NCI-H2227 treated with DMSO at 0.1 percent for 48 hours (cell line): ENCODE measurements at regions not wholly inside any gene's neighbourhood (a gene's known extent, or its start where the extent isn't known, plus 50 kb on each side); places are given as distances from the start of the nearest gene placed in this dataset.
"Not testable (repeated sequence)": the region's sequence is repeated elsewhere in the genome, so short reads cannot be mapped to it uniquely, and the experiment has no call there.

Experiments used
- DNase-seq: peaks from one replicate; lab custom pipeline; 2025; lab: John Stamatoyannopoulos, UW

DNA sequence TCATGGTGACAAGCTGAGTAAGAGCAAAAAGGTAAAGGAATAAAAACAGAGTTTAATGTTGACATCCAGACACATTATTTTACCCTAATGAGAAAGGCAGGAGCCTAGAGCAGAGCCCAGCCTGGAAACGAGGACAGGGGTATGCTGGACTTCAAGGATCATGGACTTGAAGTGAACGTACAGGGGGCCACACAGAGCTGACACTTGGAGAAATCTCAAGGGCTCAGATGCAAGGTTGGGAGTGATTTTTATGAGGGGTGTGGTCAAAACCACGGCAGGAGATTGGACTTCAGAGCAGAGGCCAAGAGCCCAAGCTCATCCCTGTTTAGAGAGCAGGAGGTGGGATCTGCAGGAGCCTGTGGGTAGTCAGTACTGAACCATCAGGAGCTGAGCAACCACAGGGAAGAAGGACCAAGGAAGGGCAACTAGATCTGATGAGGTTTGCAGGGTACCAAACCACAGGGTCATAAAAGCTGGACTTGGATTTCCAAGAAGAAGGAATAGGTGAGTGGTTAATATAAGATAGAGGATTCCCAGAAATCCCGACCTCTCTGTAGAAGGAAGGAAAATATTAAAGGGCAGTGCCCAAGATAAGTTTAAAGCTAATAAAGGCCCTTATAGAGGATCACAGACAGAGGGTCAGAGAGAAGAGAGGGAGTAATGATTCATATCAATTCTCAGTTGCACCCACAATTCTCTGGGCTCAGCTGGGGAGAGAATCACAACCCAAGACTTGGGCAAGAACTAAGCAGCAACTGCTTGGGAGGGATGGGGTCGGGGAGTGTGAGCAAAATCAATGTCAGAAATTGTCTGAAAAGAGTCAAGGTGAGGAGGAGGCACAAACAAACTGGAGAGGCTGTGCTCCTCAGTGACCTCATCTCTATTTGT, 331.7 kb downstream of the SOX9 start:
- no peak for DNase-seq

- DNase-seq = no peak
These were observed 333.5 kb downstream of the SOX9 start for GRCh38 chr17:72454342-72454741.

- DNase-seq = no peak
These were observed 334.7 kb downstream of the SOX9 start for GRCh38 chr17:72455562-72455961.

GRCh38 chr17:72456075-72456474, 335.3 kb downstream of the SOX9 start:
- peak; percentile 5 for DNase-seq

DNA sequence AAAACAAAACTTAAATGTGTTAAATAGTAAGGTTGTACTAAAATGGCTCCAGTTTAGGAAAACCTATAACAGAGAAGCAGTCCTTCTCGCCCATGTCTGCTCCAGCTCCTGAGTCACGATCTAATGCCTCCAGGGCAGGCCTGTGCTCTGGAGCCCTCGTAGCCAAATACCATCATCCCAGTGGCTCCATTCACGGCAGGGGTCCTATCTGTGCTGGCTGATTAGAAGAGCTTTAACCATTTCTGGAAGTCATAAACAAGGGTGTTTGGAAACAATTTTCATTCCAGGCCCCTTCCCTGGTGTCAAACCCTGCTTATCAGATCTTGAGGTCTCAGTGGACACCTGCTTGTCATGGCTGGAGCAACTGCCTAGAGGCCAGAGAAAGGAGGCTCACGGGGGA, 336.9 kb downstream of the SOX9 start:
- no peak for DNase-seq

DNA sequence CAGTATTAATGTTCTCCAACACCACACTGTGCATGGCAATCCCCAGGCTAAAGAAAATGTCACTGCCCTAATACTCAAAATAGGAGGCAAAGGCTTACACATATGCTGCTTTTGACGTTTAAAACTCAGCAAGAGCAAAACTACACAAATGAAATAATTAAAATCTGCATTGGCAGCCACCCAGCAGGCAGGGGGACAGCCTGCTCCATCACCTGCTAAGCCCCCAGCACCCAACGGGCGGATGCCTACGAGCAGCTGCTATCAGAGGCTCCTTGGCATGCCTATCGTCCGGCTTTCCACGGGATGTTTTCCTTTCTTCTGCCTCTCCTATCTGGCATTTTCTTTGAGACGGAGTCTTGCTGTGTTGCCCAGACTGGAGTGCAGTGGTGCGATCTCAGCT, 337.5 kb downstream of the SOX9 start:
- no peak for DNase-seq

DNA sequence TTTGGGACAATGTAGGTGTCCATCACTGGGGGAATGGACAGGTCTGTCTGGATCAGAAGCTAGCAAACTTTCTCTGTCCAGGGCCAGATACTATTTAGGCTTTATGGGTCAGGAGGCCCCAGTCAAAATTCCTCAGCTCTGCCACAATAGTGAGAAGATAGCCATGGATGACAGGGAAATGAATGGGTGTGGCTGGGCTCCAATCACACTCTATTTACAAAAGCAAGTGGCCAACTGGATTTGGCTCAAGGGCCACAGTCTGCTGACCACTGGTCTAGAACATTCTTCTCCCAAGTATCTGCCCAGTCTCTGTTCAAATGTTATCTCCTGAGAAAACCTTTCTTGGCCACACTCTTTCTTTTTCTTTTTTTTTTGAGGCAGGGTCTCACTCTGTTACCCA, 339.9 kb downstream of the SOX9 start:
- DNase-seq = no peak

DNA sequence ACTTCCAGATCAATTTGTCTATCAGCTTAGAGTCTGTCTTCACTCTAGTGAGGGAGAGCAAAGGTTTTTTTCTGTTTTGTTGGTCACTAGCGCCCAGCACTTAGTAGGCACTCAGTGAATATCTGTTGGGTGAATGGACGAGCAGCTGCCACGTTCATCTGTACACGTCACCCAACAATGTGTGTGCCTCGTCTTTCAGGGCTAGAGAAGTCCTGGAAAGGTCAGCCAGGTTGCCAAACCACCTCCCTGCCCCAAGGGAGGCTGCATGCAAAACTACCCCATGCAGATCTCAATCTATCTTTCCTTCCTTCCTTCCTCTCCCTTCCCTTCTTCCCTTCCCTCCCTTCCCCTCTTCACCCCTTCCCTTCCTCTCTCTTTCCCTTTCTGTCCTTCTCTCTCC, 340.9 kb downstream of the SOX9 start:
- DNase-seq = no peak

DNA sequence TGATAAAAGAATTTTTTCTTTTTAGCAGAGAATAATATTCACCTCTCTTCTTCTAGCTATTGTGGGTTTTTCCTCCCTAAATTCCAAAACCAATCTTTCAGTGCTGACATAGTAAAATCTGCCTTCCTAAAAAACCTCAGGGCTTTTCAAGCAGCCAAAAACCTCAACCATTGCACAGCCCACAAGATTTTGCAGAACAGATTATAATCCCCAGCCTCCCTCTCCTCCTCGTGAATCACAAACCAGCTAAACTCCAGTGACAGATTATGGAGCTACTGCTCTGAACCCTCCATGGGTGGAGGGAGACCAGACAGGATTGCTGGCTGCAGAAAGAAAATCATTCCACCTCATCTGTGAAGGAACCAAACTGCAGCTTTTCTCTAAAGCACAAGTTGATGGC, 341.6 kb downstream of the SOX9 start:
- no peak for DNase-seq

DNA sequence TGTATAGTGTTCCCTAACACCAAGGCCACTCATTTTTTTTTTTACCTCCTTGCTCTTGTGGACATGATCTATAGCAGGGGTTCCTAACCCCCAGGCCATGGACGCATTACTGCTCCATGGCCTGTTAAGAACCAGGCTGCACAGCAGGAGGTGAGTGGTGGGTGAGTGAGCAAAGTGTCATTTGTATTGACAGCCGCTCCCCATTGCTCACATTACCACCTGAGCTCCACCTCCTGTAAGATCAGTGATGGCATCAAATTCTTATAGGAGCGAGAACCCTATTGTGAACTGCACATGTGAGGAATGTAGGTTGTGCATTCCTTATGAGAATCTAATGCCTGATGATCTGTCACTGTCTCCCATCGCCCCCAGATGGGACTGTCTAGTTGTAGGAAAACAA, 342.0 kb downstream of the SOX9 start:
- no peak for DNase-seq

DNA sequence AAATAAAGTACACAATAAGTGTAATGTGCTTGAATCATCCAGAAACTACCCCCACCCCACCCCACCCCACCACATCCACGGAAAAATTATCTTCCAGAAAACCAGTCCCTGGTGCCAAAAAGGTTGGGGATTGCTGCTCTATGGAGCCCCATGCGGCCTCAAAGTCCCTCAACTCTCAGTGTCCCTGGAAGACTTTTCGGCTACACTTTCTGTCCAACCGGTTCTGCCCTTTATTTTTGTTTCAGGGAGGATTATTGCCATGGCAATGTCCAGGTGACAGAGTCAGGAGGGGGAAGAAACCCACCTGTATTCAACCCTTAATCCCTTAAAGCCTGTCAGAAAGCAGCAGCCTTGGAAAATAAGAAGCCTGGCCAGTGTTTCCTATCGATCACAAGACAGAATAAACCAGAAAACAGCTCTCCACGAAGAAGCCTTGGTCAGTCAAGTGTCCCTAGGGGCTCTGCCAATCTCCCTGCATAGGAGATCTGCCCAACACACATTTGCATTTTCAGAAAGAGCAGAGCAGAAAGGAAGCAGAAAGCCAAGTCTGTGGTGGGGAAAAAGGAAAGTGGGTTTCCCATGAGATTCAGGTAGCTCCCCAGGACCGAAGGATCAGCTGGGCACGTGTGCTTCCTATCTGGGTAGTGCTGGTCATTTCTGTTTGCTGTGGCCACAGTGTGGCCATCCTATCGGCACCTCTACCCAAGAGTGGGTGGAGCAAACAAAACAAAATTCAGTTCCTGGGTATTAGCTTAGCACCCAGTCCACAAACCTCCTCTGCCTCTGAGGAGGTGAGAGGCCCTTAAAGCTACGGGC, 342.7 kb downstream of the SOX9 start:
- DNase-seq = no peak

DNA sequence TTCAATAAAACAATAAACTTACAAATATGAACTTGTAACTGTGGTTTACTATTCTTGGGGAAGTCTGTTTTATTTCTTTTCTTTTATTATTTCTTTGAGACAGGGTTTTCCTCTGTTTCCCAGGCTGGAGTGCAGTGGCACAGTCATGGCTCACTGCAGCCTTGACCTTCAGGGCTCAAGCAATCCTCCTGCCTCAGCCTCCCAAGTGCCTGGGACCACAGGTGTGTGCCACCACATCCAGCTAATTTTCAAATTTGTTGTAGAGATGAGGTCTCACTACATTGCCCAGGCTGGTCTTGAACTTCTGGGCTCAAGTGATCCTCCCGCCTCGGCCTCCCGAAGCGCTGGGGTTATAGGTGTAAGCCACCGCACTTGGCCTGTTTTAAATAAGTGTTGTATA, 343.4 kb downstream of the SOX9 start:
- DNase-seq = not testable (repeated sequence)

- no peak for DNase-seq
These were observed 344.6 kb downstream of the SOX9 start for GRCh38 chr17:72465191-72466024.

- DNase-seq = no peak
These were observed 345.4 kb downstream of the SOX9 start for GRCh38 chr17:72466199-72466598.

DNA sequence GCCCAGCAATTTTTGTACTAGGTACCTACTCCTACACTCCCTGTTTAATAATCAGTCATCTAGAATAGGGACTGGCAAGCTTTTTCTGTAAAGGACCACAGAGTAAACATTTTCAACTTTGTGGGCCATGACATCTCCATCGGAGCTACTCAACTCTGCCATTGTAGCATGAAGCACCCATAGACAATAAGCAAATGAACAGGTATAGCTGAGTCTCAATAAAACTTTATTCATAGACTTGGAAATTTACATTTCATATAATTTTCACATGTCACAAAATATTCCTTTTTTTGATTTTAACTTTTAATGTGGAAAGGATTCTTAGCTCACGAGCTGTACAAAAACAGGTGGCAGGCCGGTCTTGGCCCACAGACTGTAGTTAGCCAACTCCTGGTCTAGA, 345.8 kb downstream of the SOX9 start:
- no peak for DNase-seq

GRCh38 chr17:72467841-72468653, 347.2 kb downstream of the SOX9 start:
- no peak for DNase-seq

- DNase-seq = no peak
These were observed 348.0 kb downstream of the SOX9 start for GRCh38 chr17:72468841-72469240.

GRCh38 chr17:72470121-72470705, 349.4 kb downstream of the SOX9 start:
- DNase-seq = no peak

- no peak for DNase-seq
These were observed 349.9 kb downstream of the SOX9 start for GRCh38 chr17:72470734-72471133.

DNA sequence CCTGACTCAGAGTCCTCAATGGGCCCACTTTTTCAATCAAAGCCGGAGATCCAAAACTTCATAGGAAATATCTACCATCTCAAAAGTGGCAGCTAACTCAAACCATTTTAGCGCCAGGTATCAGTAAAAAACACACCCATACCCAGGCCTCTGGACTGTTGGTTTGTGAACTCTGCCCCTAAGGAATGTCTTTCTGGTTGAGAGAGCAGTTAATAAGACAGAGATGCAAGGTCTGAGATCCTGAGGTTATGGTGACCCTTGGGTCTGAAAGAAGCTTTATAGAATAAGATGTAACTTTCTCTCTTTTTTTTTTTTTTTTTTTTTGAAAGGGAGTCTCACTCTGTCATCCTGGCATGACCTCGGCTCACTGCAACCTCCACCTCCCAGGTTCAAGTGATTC, 350.5 kb downstream of the SOX9 start:
- no peak for DNase-seq

- DNase-seq = no peak
These were observed 351.3 kb downstream of the SOX9 start for GRCh38 chr17:72472106-72472505.
